HEK293 (cell line): ENCODE measurements at regions not wholly inside any gene's neighbourhood (a gene's known extent, or its start where the extent isn't known, plus 50 kb on each side); places are given as distances from the start of the nearest gene placed in this dataset.

ENCODE experiments used
- CTCF ChIA-PET: fragments of 350-600 bp; formaldehyde crosslinking; extraction: SDS; loops from one replicate; lab custom pipeline; 2021; ENCODE audit warnings: antibody characterized with exemption; lab: Yijun Ruan, JAX
- POLR2A ChIA-PET: fragments of 300-600 bp; formaldehyde crosslinking; extraction: SDS; loops from one replicate; lab custom pipeline; 2020; ENCODE audit warnings: antibody characterized with exemption, inconsistent platforms; lab: Yijun Ruan, JAX
- H3K27ac ChIP-seq: fragments of 200-500 bp; sonication (Bioruptor generic); 2 replicates; pipeline ENCODE4 v1.5.1; 2014; ENCODE audit warnings: low read depth, low read length, control low read depth, inconsistent platforms; ENCODE audit errors: extremely low read depth
- H3K36me3 ChIP-seq, 2 experiments: fragments of 200-500 bp in 1 of 2; sonication (Bioruptor generic) in 1 of 2; 1 replicate in 1 of 2; 2 replicates in 1 of 2; pipeline ENCODE4 v1.5.1; 2014 to 2017; ENCODE audit warnings: inconsistent platforms in 2 of 2, low read length in 2 of 2; ENCODE audit not compliant: control insufficient read depth in 2 of 2, insufficient read depth in 1 of 2
- H3K4me1 ChIP-seq: fragments of 200-500 bp; sonication (Bioruptor generic); 2 replicates; pipeline ENCODE4 v1.5.1; 2014; ENCODE audit warnings: mild to moderate bottlenecking, low read length, inconsistent platforms; ENCODE audit not compliant: control insufficient read depth, insufficient read depth
- H3K4me3 ChIP-seq: 2 replicates; pipeline ENCODE4 v1.5.1; 2011; ENCODE audit warnings: low read depth, mild to moderate bottlenecking, control low read depth, low read length, moderate library complexity
- H3K9me3 ChIP-seq: fragments of 200-500 bp; sonication (Bioruptor generic); 2 replicates; pipeline ENCODE4 v1.5.1; 2014; ENCODE audit warnings: low read depth, low read length, inconsistent platforms; ENCODE audit not compliant: control insufficient read depth, insufficient read depth
- PATZ1 ChIP-seq: fragments of 450-650 bp; formaldehyde crosslinking; IDR thresholded peaks from 2 replicates; pipeline ENCODE4 v1.5.1; 2016; ENCODE audit warnings: missing biosample characterization, missing genetic modification characterization
- PRDM2 ChIP-seq: fragments of 450-650 bp; formaldehyde crosslinking; IDR thresholded peaks from 2 replicates; pipeline ENCODE4 v1.5.1; 2016; ENCODE audit warnings: missing biosample characterization, missing genetic modification characterization, borderline replicate concordance
- PRDM6 ChIP-seq: fragments of 450-650 bp; formaldehyde crosslinking; IDR thresholded peaks from 2 replicates; pipeline ENCODE4 v1.5.1; 2017; ENCODE audit warnings: missing biosample characterization, missing genetic modification characterization
- RBAK ChIP-seq: fragments of 450-650 bp; formaldehyde crosslinking; IDR thresholded peaks from 2 replicates; pipeline ENCODE4 v1.5.1; 2016; ENCODE audit warnings: missing biosample characterization, missing genetic modification characterization
- YY1 ChIP-seq: fragments of 450-650 bp; formaldehyde crosslinking; IDR thresholded peaks from 2 replicates; pipeline ENCODE4 v1.5.1; 2018; ENCODE audit warnings: missing biosample characterization, missing genetic modification characterization
- ZBTB21 ChIP-seq: fragments of 450-650 bp; formaldehyde crosslinking; IDR thresholded peaks from 2 replicates; pipeline ENCODE4 v1.5.1; 2017; ENCODE audit warnings: missing biosample characterization, missing genetic modification characterization
- ZBTB48 ChIP-seq: fragments of 450-650 bp; formaldehyde crosslinking; IDR thresholded peaks from 2 replicates; pipeline ENCODE4 v1.5.1; 2016; ENCODE audit warnings: missing biosample characterization, missing genetic modification characterization
- ZBTB7A ChIP-seq: fragments of 450-650 bp; formaldehyde crosslinking; IDR thresholded peaks from 2 replicates; pipeline ENCODE4 v1.5.1; 2016; ENCODE audit warnings: low read depth, missing biosample characterization, missing genetic modification characterization
- ZNF112 ChIP-seq: fragments of 450-650 bp; formaldehyde crosslinking; IDR thresholded peaks from 2 replicates; pipeline ENCODE4 v1.5.0; 2017; ENCODE audit warnings: missing biosample characterization, missing genetic modification characterization
- ZNF324 ChIP-seq: fragments of 450-650 bp; formaldehyde crosslinking; IDR thresholded peaks from 2 replicates; pipeline ENCODE4 v1.5.1; 2016; ENCODE audit warnings: missing biosample characterization, missing genetic modification characterization
- ZNF416 ChIP-seq: fragments of 450-650 bp; formaldehyde crosslinking; IDR thresholded peaks from 2 replicates; pipeline ENCODE4 v1.5.1; 2016; ENCODE audit warnings: missing biosample characterization, missing genetic modification characterization
- ZNF433 ChIP-seq: fragments of 450-650 bp; formaldehyde crosslinking; IDR thresholded peaks from 2 replicates; pipeline ENCODE4 v1.5.1; 2016; ENCODE audit warnings: missing biosample characterization, missing genetic modification characterization, low read depth
- ZNF548 ChIP-seq: fragments of 450-650 bp; formaldehyde crosslinking; IDR thresholded peaks from 2 replicates; pipeline ENCODE4 v1.5.1; 2016; ENCODE audit warnings: missing biosample characterization, missing genetic modification characterization
- ZNF585B ChIP-seq: fragments of 450-650 bp; formaldehyde crosslinking; IDR thresholded peaks from 2 replicates; pipeline ENCODE4 v1.5.1; 2016; ENCODE audit warnings: missing biosample characterization, missing genetic modification characterization
- ZNF777 ChIP-seq: fragments of 450-650 bp; formaldehyde crosslinking; IDR thresholded peaks from 2 replicates; pipeline ENCODE4 v1.5.1; 2017; ENCODE audit warnings: missing biosample characterization, missing genetic modification characterization, borderline replicate concordance
- ZNF785 ChIP-seq: fragments of 450-650 bp; formaldehyde crosslinking; IDR thresholded peaks from 2 replicates; pipeline ENCODE4 v1.5.1; 2016; ENCODE audit warnings: missing biosample characterization, missing genetic modification characterization
- ZXDB ChIP-seq: fragments of 450-650 bp; formaldehyde crosslinking; IDR thresholded peaks from 2 replicates; pipeline ENCODE4 v1.5.1; 2016; ENCODE audit warnings: missing biosample characterization, missing genetic modification characterization
- TF ChIP-seq, protein P1 (sequence below): fragments of 450-650 bp; formaldehyde crosslinking; IDR thresholded peaks from 2 replicates; pipeline ENCODE4 v1.5.1; 2016; ENCODE audit warnings: missing biosample characterization, missing genetic modification characterization
- TF ChIP-seq, protein P2 (sequence below): fragments of 450-650 bp; formaldehyde crosslinking; IDR thresholded peaks from 2 replicates; pipeline ENCODE4 v1.5.1; 2016; ENCODE audit warnings: missing biosample characterization, missing genetic modification characterization, borderline replicate concordance
- TF ChIP-seq, protein P3 (sequence below): fragments of 450-650 bp; formaldehyde crosslinking; IDR thresholded peaks from 2 replicates; pipeline ENCODE4 v1.5.1; 2017; ENCODE audit warnings: missing biosample characterization, missing genetic modification characterization

GRCh38 chr2:118557791-118558190, 289.7 kb downstream of the EN1 start:
- no peaks in the 10 kb centered on the region for H3K36me3 ChIP-seq
- POLR2A ChIA-PET: no interaction called here
- H3K4me3 ChIP-seq: no peak overlapping the region
- no peak for TF ChIP-seq ZNF777 (tag by site-specific recombination)
- TF ChIP-seq, protein P1, sequence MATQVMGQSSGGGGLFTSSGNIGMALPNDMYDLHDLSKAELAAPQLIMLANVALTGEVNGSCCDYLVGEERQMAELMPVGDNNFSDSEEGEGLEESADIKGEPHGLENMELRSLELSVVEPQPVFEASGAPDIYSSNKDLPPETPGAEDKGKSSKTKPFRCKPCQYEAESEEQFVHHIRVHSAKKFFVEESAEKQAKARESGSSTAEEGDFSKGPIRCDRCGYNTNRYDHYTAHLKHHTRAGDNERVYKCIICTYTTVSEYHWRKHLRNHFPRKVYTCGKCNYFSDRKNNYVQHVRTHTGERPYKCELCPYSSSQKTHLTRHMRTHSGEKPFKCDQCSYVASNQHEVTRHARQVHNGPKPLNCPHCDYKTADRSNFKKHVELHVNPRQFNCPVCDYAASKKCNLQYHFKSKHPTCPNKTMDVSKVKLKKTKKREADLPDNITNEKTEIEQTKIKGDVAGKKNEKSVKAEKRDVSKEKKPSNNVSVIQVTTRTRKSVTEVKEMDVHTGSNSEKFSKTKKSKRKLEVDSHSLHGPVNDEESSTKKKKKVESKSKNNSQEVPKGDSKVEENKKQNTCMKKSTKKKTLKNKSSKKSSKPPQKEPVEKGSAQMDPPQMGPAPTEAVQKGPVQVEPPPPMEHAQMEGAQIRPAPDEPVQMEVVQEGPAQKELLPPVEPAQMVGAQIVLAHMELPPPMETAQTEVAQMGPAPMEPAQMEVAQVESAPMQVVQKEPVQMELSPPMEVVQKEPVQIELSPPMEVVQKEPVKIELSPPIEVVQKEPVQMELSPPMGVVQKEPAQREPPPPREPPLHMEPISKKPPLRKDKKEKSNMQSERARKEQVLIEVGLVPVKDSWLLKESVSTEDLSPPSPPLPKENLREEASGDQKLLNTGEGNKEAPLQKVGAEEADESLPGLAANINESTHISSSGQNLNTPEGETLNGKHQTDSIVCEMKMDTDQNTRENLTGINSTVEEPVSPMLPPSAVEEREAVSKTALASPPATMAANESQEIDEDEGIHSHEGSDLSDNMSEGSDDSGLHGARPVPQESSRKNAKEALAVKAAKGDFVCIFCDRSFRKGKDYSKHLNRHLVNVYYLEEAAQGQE (tag by site-specific recombination): no peak
- no peak for TF ChIP-seq PRDM6
- no peak for TF ChIP-seq ZNF324
- no peak for TF ChIP-seq ZBTB48 (tag by site-specific recombination)
- TF ChIP-seq ZNF112 (tag by site-specific recombination): no peak
- TF ChIP-seq PATZ1 (tag by site-specific recombination): no peak
- TF ChIP-seq ZNF416 (tag by site-specific recombination): no peak
- TF ChIP-seq PRDM2 (tag by site-specific recombination): no peak
- TF ChIP-seq, all 188 proteins: peak for 0
- Histone ChIP-seq H3K4me1 (no peaks in the 10 kb centered on the region), H3K9me3 (no peaks in the 10 kb centered on the region), H3K27ac (no peak overlapping the region)
- CTCF ChIA-PET: no interaction called here

- POLR2A ChIA-PET: no interaction called here
- Histone ChIP-seq H3K27ac (no peak overlapping the region), H3K4me3 (no peak overlapping the region), H3K36me3 (no peaks in the 10 kb centered on the region), H3K4me1 (no peaks in the 10 kb centered on the region), H3K9me3 (no peaks in the 10 kb centered on the region)
- CTCF ChIA-PET: interaction anchor here (0.8 to 1.3 kb wide), 2 partner anchors 18 to 298 kb away, joined by 3 to 9 read pairs; no protein-coding TSS in a partner anchor
- TF ChIP-seq ZBTB7A (tag by site-specific recombination) (no peak), RBAK (no peak), ZNF548 (tag by site-specific recombination) (no peak), YY1 (tag by site-specific recombination) (no peak), ZNF585B (tag by site-specific recombination) (no peak), ZNF785 (tag by site-specific recombination) (no peak), ZBTB21 (tag by site-specific recombination) (no peak), ZNF433 (tag by site-specific recombination) (no peak), ZXDB (tag by site-specific recombination) (no peak)
- TF ChIP-seq, protein P2, sequence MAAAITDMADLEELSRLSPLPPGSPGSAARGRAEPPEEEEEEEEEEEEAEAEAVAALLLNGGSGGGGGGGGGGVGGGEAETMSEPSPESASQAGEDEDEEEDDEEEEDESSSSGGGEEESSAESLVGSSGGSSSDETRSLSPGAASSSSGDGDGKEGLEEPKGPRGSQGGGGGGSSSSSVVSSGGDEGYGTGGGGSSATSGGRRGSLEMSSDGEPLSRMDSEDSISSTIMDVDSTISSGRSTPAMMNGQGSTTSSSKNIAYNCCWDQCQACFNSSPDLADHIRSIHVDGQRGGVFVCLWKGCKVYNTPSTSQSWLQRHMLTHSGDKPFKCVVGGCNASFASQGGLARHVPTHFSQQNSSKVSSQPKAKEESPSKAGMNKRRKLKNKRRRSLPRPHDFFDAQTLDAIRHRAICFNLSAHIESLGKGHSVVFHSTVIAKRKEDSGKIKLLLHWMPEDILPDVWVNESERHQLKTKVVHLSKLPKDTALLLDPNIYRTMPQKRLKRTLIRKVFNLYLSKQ: no peak
- TF ChIP-seq, protein P3, sequence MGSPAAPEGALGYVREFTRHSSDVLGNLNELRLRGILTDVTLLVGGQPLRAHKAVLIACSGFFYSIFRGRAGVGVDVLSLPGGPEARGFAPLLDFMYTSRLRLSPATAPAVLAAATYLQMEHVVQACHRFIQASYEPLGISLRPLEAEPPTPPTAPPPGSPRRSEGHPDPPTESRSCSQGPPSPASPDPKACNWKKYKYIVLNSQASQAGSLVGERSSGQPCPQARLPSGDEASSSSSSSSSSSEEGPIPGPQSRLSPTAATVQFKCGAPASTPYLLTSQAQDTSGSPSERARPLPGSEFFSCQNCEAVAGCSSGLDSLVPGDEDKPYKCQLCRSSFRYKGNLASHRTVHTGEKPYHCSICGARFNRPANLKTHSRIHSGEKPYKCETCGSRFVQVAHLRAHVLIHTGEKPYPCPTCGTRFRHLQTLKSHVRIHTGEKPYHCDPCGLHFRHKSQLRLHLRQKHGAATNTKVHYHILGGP: no peak
Observed at GRCh38 chr2:118557016-118557415, 290.4 kb downstream of the EN1 start.
